HK-2 (cell line): ENCODE measurements at regions not wholly inside any gene's neighbourhood (a gene's known extent, or its start where the extent isn't known, plus 50 kb on each side); places are given as distances from the start of the nearest gene placed in this dataset.

ENCODE experiments used
- DNase-seq: peaks from one replicate; pipeline ENCODE4 v3.0.0-alpha.2; 2018; ENCODE audit not compliant: unreplicated experiment

- peak; percentile 74 for DNase-seq
Observed at GRCh38 chr1:232477728-232478127, 152.2 kb downstream of the SIPA1L2 start.

GRCh38 chr1:232476538-232476950 lies 153.4 kb downstream of the SIPA1L2 start:
- DNase-seq = no peak

DNA sequence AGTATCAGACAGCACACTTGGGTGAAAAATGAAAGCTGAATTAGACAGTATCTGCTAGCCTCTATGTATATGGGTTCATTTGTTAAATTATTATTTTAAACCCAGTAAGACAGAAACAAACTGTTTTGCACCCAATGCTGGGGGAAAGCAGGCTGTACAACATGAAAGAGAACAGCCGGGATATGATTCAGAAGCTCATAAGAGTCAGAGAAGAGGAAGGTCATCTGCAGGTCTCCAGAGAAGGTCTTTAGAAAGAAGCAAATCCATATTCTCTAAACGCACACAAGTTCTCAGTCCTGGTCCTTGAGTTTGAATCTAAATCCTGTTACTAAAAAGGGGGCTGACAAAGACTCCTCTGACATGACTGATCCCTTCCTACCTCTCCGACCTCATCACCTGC lies 155.1 kb downstream of the SIPA1L2 start:
- no peak for DNase-seq

DNA sequence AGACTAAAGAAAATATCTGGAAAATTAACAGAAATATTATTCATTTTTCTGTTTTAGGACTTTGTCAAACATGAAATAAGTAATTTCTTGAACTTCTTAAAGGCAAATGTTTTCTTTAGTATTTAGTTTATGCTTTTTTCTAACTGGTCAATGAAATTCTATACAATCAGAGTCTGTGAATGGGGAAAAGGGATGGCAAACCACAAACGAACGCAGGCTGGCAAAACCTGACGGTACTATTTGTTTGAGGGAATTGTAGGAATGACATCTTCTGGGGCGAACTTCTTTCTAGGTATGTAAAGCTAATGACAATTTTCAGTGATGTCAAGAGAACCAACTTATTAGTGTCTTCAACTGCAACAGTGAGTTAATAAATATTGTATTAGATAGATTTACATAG lies 156.0 kb downstream of the SIPA1L2 start:
- DNase-seq = no peak

- peak; percentile 30 for DNase-seq
Observed at GRCh38 chr1:232473324-232473723, 156.6 kb downstream of the SIPA1L2 start.

DNA sequence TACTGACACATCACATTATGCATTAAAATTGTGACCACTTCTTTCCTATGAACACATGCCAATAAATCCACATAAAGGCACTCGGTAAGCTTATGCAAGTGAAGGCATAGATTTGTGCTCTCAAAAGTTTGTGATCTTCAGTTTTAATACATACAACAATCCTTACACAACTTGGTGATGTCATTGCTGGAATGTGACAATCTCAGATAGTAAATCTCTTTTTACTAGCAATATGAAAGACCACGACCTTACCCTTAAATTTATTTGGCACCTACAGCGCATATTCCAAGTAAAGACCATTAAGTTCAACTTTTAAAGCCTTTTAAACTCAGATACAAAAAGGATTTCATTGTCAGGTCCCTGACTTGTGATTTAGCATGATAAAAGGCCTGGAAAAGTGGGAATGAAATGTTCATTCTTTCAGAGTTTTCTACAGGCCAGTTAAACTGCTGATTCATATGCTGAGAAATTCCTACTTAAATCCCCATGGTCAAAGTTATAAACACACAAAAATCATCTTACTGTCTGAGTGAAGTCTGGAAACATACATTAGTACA lies 157.4 kb downstream of the SIPA1L2 start:
- DNase-seq = no peak

GRCh38 chr1:232471250-232471649 lies 158.7 kb downstream of the SIPA1L2 start:
- DNase-seq = no peak

DNA sequence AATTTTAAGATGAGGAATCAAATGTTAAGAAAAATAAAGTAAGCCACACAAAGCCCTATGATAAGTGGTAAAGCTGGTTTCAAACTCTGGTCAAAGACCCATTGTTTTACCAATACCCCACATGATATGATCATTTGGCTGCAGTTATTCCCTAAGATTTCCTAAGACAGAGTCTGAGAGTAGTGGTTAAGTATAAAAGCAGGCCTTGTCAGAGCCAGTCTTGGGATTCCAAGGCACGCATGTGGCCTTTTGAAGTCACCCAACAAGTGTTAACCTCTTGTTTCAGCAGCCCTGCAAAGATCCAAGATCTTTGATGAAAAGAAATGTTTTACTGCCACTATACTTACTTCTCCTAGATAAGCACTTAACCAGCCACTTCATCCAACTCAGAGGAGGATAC lies 159.2 kb downstream of the SIPA1L2 start:
- no peak for DNase-seq

DNA sequence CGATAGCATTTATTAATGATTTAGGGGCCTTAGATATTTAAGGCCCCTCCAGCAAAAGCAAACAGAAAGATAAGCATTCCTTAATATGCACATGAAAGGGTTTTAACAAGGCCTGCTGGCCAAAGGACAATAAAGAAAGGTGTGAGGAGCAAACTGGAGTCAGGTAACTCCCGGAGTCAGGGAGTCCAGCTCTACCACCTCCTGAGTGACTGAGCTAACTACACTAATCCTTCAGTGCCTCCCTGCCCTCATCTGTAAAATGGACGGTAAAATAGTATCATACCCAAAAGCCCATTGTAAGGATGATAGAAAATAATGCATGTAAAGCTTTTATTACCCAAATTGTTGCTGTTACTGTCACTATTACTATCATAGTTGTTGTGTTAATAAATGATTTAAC lies 161.7 kb downstream of the SIPA1L2 start:
- DNase-seq = no peak

DNA sequence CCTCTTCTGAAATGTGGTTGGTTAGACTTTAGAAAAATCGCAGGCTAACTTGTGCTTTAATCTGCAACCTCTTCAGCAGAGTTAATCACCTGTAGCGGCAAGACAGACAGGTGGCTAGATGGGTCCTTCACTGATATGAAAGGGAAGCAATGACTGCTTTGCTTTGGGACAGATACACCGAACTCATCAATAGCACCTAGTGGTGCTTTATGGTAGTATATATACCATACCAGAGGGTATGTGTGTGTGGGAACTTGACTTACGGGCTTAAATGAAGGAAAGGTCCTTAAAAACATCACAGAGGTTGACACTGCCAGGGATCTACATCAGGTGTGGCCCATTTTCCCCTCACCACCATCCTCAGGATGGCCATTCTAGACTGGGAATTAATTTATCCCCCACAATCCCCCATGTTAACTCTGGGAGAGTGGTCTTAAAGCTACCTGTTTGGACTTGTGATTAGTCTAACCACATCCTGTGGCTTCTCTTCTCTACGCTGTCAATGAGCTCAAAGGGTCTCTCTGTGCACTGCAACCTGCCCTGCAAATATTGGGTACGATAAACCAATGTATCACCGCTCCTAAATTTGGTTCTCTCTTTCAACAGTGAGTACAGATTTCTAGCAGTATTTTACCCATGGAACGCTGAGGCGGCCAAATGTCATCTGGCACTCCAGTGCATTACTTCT lies 162.7 kb downstream of the SIPA1L2 start:
- DNase-seq = no peak

DNA sequence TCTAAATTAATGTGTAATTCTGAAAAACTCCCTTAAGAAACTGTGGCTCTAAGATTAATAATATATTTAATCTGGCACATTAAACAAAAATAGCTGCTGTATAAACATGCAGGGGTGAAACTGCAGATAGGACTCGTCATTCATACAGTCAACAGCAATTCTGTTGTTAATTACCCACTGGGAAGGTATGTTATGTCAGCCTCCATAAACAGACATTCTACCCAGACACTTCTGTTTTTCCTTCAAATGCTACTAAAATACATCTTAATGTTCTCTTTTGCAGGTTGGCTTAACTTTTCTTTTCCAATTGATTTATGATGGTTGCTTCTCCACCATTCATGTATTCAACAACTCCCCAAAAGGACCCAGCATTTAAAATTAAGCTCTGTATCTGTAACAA lies 165.6 kb downstream of the SIPA1L2 start:
- DNase-seq = no peak

GRCh38 chr1:232463225-232463624 lies 166.7 kb downstream of the SIPA1L2 start:
- DNase-seq = no peak

- peak; percentile 27 for DNase-seq
Observed at GRCh38 chr1:232462213-232462612, 167.7 kb downstream of the SIPA1L2 start.

- no peak for DNase-seq
Observed at GRCh38 chr1:232459826-232460225, 170.1 kb downstream of the SIPA1L2 start.

- no peak for DNase-seq
Observed at GRCh38 chr1:232459087-232459486, 170.8 kb downstream of the SIPA1L2 start.

DNA sequence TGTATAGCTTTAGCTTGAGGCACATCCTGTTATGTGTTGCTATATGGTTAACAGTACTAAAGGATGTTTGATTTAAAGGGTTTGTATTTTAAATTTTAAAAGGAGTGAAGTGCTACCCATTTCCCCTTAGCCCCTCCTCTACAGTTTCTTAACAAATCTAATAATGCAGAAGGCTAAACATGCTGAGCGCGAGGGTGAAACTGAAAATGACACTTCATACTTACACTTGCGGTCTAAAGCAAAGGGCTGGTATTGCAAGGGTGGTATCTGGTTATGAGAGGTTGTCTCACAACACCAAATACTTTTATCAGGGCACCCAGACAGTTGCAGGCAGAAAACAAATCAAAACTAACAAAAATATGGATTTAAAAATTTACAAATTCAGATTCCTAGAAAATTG lies 172.3 kb downstream of the SIPA1L2 start:
- no peak for DNase-seq

GRCh38 chr1:232456714-232457113 lies 173.2 kb downstream of the SIPA1L2 start:
- DNase-seq = no peak

DNA sequence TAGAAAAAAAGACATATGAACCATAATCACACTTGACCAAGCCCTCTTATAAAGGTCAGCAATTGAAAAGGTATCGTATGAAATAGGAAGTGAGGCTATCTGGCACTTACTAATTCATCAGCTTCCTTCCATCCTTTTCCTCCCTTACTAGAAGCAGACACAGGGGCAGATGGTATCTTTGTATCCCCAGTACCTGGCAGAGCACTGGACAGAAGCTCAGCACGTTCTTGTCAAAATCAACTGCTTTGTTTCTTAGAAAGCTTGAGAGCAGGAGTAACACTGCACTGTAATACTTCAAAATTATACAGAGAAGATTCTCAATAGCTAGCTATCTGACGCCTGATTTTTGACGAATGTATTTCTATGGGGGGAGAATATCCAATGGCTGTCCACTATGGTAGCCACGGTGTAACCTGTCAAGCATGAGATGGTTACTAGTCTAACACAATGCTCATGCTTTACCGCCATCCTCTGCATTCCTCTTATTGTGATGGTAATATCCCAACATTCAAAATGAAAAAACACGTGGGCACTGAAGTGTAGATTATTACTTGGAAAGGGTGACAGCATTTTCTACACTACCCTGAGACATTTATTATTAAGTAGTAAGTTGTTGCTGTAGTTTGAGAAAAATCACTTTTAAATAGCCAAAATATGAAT lies 175.6 kb downstream of the SIPA1L2 start:
- no peak for DNase-seq

GRCh38 chr1:232452736-232453440 lies 177.0 kb downstream of the SIPA1L2 start:
- DNase-seq = no peak

DNA sequence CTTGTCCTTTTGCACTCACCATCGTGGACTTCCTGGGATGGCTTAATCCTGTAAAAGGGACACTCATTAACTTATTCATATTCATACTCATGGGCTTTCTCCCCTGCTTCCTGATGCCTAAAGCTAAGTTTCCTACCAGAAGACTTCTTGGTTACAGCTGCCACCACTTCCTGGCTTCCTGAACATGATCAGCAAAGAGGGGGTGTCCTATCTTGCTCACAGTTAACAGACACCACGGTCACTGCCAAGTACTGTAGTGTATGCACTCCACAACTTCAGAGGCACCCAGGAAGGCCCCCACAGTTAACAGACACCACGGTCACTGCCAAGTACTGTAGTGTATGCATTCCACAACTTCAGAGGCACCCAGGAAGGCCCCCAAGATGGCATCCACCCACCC lies 177.8 kb downstream of the SIPA1L2 start:
- no peak for DNase-seq

- DNase-seq = no peak
Observed at GRCh38 chr1:232451506-232451905, 178.4 kb downstream of the SIPA1L2 start.

- DNase-seq = no peak
Observed at GRCh38 chr1:232450615-232451014, 179.3 kb downstream of the SIPA1L2 start.

- no peak for DNase-seq
Observed at GRCh38 chr1:232447125-232447524, 182.8 kb downstream of the SIPA1L2 start.
